ENCODE measurements at regions not wholly inside any gene's neighbourhood (a gene's known extent, or its start where the extent isn't known, plus 50 kb on each side); places are given as distances from the start of the nearest gene placed in this dataset.

DNA sequence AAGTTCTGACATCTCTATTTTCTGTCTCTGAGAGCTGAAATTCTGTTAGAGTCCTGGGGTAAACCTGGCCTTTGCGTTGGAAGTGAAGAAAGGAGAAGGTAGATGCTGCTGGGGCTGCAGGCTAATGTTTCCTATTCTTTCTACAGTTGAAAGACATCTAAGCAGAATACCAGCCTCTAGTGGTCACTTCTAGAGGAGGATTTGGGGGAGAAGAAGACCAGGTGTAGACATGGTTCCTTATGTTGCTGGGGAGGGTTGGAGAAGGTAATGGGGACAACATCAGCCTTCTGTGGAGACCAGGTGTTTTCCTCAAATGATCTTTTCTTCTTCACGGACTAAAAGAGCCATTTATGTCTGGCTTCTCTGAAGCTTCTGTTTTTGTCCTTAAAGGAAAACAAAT is 62.6 kb downstream of the BTBD3 start:
- TF ChIP-seq, protein P1, sequence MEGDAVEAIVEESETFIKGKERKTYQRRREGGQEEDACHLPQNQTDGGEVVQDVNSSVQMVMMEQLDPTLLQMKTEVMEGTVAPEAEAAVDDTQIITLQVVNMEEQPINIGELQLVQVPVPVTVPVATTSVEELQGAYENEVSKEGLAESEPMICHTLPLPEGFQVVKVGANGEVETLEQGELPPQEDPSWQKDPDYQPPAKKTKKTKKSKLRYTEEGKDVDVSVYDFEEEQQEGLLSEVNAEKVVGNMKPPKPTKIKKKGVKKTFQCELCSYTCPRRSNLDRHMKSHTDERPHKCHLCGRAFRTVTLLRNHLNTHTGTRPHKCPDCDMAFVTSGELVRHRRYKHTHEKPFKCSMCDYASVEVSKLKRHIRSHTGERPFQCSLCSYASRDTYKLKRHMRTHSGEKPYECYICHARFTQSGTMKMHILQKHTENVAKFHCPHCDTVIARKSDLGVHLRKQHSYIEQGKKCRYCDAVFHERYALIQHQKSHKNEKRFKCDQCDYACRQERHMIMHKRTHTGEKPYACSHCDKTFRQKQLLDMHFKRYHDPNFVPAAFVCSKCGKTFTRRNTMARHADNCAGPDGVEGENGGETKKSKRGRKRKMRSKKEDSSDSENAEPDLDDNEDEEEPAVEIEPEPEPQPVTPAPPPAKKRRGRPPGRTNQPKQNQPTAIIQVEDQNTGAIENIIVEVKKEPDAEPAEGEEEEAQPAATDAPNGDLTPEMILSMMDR (IDR thresholded peaks at IDR 0.05), result no peak
- TF ChIP-seq POLR2A (IDR thresholded peaks at IDR 0.05) (no peak), EP300 (IDR thresholded peaks at IDR 0.05) (no peak)
